CD4-positive, CD25-positive, alpha-beta regulatory T cell (primary cell): ENCODE measurements at regions not wholly inside any gene's neighbourhood (a gene's known extent, or its start where the extent isn't known, plus 50 kb on each side); places are given as distances from the start of the nearest gene placed in this dataset.
A peak's percentile ranks its signal among the peaks of the same experiment; 100 is the strongest.

ENCODE experiments used
- ATAC-seq, 2 donors: fragments of 150-1000 bp; cut with Tn5 transposase; one replicate each; pipeline ENCODE4 v1.10.0; 2021; ENCODE audit warnings: low read depth in 2 of 2, moderate number of reproducible peaks in 2 of 2, moderate library complexity in 1 of 2
- DNase-seq, 3 donors: peaks; one replicate each; pipeline versions ENCODE4 v3.0.0 to v3.0.0-alpha.2; 2012 to 2022; ENCODE audit warnings: mixed read lengths in 1 of 3
- H3K27ac ChIP-seq: one replicate; pipeline ENCODE4 v1.7.0; 2013; ENCODE audit warnings: mild to moderate bottlenecking, low read length; ENCODE audit not compliant: insufficient read depth, poor library complexity, severe bottlenecking
- H3K27me3 ChIP-seq: one replicate; pipeline ENCODE4 v1.7.0; 2013; ENCODE audit warnings: low read length; ENCODE audit not compliant: control insufficient read depth, insufficient read depth
- H3K36me3 ChIP-seq: one replicate; pipeline ENCODE4 v1.7.0; 2013; ENCODE audit warnings: mild to moderate bottlenecking, low read length, moderate library complexity; ENCODE audit not compliant: control insufficient read depth, insufficient read depth
- H3K4me1 ChIP-seq: 2 replicates; pipeline ENCODE4 v1.7.0; 2013; ENCODE audit warnings: mild to moderate bottlenecking, low read length; ENCODE audit not compliant: insufficient read depth, control insufficient read depth, poor library complexity, severe bottlenecking
- H3K4me3 ChIP-seq: one replicate; pipeline ENCODE4 v1.7.0; 2013; ENCODE audit warnings: low read depth, mild to moderate bottlenecking, low read length, moderate library complexity
- H3K9me3 ChIP-seq, 2 experiments: 1 replicate in 1 of 2; 2 replicates in 1 of 2; pipeline ENCODE4 v1.7.0; 2013; ENCODE audit warnings: low read length in 2 of 2, mild to moderate bottlenecking in 1 of 2, moderate library complexity in 1 of 2; ENCODE audit not compliant: control insufficient read depth in 2 of 2
- H3K27ac Mint-ChIP-seq, 3 donors: one replicate each; pipeline ENCODE4 v1.8.0; 2020 to 2022; ENCODE audit warnings: mild to moderate bottlenecking in 3 of 3, mixed read lengths in 3 of 3, moderate library complexity in 2 of 3
- H3K27me3 Mint-ChIP-seq: one replicate; pipeline ENCODE4 v1.8.0; 2022; ENCODE audit warnings: mild to moderate bottlenecking, mixed read lengths
- H3K36me3 Mint-ChIP-seq: one replicate; pipeline ENCODE4 v1.8.0; 2020; ENCODE audit warnings: mixed read lengths
- H3K4me1 Mint-ChIP-seq, 4 donors: one replicate each; pipeline ENCODE4 v1.8.0; 2020 to 2022; ENCODE audit warnings: mixed read lengths in 4 of 4, mild to moderate bottlenecking in 1 of 4
- H3K4me3 Mint-ChIP-seq, 4 donors: one replicate each; pipeline ENCODE4 v1.8.0; 2020 to 2022; ENCODE audit warnings: mild to moderate bottlenecking in 4 of 4, mixed read lengths in 4 of 4, moderate library complexity in 3 of 4
- H3K9me3 Mint-ChIP-seq, 7 donors: one replicate each; pipeline ENCODE4 v1.8.0; 2020 to 2022; ENCODE audit warnings: mixed read lengths in 7 of 7, mild to moderate bottlenecking in 3 of 7, moderate library complexity in 2 of 7

DNA sequence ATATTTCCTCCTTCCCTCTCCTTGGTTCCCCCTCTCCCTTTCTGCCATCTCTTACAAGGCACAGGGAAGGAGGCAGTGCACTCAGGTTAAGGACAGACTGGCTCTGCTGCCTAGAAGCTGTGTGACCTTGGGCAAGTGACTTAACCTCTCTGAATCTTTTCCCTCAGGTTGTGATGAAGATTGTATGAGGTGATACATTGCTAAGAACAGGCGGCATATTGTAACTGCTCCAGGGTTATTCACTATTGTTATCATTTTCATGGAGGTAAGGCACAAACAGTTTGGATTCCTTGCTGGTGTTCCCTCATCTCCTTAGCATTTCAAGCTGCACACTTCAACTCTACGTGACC, 126.6 kb upstream of the CXCR4 start:
- no peak for DNase-seq

DNA sequence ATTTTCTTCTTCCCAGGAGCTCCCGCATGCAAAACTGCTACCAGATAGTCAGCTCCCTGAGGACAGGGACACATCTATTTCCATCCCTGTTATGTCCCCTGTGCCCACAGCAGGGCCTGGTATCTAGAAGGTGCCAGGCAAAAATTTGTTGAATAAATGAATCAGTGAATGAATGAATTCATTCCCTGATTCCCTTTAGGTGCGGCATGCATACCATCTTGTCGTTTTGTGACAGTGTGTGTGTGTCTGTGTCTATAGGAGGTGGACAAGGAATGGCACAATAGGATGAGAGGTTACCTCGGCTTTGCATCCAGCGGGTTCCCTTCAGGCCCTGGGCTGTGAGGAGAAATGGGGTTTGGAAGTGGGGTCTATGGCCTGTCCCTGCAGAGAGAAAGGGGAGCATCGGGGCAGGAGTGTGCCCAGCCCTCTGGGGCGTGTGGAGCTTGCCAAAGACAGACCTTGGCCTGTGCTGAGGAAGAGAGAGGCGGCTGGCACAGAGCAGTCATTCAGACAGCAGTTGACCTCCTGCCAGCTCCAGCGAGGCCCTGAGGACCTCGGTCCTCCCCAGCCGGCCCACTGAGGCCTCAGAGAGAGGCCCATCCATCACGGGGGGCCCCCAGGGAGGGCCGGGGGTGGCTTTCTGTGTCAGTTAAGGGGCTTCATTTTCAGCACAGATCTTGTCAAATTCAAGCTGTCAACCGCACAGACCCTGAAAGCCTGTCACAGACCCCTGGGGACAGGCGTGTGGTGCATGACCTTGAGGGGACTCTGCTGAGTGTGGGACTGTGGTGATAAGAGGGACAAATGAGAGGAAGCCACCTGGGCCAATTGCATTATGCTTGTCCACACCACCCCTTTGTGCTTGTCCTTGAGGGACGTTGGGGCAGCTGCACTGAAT, 125.9 kb upstream of the CXCR4 start:
- H3K27ac Mint-ChIP-seq, result peak overlapping the region in 2 of 3 donors; percentile 51 to 81
- H3K4me1 Mint-ChIP-seq, result peaks cover 17 to 39% (median 28%) of the 10 kb centered on the region in 4 donors
- H3K36me3 Mint-ChIP-seq, result peaks cover 4% of the 10 kb centered on the region

More for the DNA sequence above, 126.6 kb upstream of the CXCR4 start:
- Histone ChIP-seq H3K27me3 (no peaks in the 10 kb centered on the region), H3K4me3 (no peak overlapping the region), H3K36me3 (no peaks in the 10 kb centered on the region), H3K27ac (no peak overlapping the region), H3K4me1 (peaks cover 10% of the 10 kb centered on the region), H3K9me3 (no peaks in the 10 kb centered on the region)
- Mint-ChIP-seq H3K27me3 (no peaks in the 10 kb centered on the region), H3K36me3 (peaks cover 1% of the 10 kb centered on the region), H3K4me1 (peaks cover 16 to 35% (median 25%) of the 10 kb centered on the region in 4 donors), H3K9me3 (no peaks in the 10 kb centered on the region), H3K4me3 (no peak overlapping the region), H3K27ac (peak overlapping the region in 2 of 3 donors; percentile 60 to 81)
- no peak for ATAC-seq

DNA sequence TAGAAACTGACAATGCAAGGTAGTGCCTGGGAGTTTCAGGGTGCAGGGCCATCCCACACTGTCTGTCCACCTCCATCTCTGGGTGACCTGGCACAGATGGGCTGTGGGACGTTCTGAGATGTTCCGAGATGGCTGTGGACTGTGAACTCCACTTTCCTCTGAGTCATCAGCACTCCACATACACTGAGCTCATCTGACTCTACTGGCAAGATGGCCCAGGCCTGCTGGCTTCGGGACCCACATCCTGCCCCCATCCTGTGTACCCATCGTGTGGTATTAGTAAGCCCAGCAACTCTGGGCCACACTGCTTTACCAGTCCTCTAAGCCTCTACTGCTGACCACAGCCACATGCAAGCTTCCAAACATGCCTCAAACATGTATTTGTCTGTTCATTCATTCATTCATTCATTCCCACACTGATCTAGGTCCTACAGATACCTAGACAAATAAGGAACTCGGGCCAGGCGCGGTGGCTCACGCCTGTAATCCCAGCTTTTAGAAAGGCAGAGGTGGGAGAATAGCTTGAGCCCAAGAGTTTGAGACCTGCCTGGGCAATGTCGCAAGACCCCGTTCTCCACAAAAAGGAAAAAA, 124.8 kb upstream of the CXCR4 start:
- DNase-seq (peak in 2 of 3 donors; percentile 24 to 82), ATAC-seq (peak; percentile 75 to 77)
- Histone ChIP-seq H3K9me3 (no peaks in the 10 kb centered on the region), H3K4me1 (peaks cover 27% of the 10 kb centered on the region), H3K36me3 (no peaks in the 10 kb centered on the region), H3K27ac (no peak overlapping the region), H3K27me3 (no peaks in the 10 kb centered on the region), H3K4me3 (no peak overlapping the region)
- Mint-ChIP-seq H3K4me3 (peak overlapping the region in 2 of 4 donors; percentile 11 to 43), H3K36me3 (peaks cover 4% of the 10 kb centered on the region), H3K27me3 (no peaks in the 10 kb centered on the region), H3K9me3 (no peaks in the 10 kb centered on the region), H3K4me1 (peaks cover 21 to 48% (median 37%) of the 10 kb centered on the region in 4 donors), H3K27ac (peak overlapping the region; percentile 57 to 92 (median 87))

More for the DNA sequence above, 125.9 kb upstream of the CXCR4 start:
- Histone ChIP-seq H3K4me3 (no peak overlapping the region), H3K36me3 (no peaks in the 10 kb centered on the region), H3K4me1 (peaks cover 16% of the 10 kb centered on the region), H3K27ac (no peak overlapping the region), H3K9me3 (no peaks in the 10 kb centered on the region), H3K27me3 (no peaks in the 10 kb centered on the region)
- Mint-ChIP-seq H3K9me3 (no peaks in the 10 kb centered on the region), H3K27me3 (no peaks in the 10 kb centered on the region), H3K4me3 (no peak overlapping the region)
- ATAC-seq (no peak), DNase-seq (no peak)

DNA sequence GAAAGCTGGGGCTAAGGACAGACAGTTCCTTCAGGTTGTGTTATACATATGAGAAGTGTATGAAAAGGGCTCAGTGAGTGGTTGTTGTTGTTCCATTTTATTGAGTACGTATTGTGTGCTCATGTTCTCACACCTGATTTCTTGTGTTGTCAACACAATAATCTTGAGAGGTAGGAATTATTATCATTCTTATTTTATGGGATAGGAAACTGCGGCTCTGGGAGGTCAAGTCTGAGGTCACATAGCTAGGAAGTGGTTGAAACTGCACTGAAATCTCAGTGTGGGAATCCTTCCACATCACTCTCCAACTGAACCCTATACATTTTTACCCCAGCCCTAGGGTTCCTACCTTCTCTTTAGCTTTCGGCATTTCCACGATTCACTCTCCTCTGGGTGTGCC, 124.2 kb upstream of the CXCR4 start:
- H3K9me3 ChIP-seq, result no peaks in the 10 kb centered on the region
- peaks cover 21 to 51% (median 40%) of the 10 kb centered on the region in 4 donors for H3K4me1 Mint-ChIP-seq
- ATAC-seq (no peak), DNase-seq (no peak)
- no peaks in the 10 kb centered on the region for H3K27me3 Mint-ChIP-seq
- no peaks in the 10 kb centered on the region for H3K27me3 ChIP-seq
- peaks cover 28% of the 10 kb centered on the region for H3K4me1 ChIP-seq
- no peak overlapping the region for H3K27ac ChIP-seq
- H3K4me3 Mint-ChIP-seq, result peak overlapping the region in 1 of 4 donors; percentile 43
- peak overlapping the region; percentile 57 to 92 (median 87) for H3K27ac Mint-ChIP-seq
- peaks cover 4% of the 10 kb centered on the region for H3K36me3 Mint-ChIP-seq
- H3K9me3 Mint-ChIP-seq, result no peaks in the 10 kb centered on the region
- H3K4me3 ChIP-seq, result no peak overlapping the region
- no peaks in the 10 kb centered on the region for H3K36me3 ChIP-seq

DNA sequence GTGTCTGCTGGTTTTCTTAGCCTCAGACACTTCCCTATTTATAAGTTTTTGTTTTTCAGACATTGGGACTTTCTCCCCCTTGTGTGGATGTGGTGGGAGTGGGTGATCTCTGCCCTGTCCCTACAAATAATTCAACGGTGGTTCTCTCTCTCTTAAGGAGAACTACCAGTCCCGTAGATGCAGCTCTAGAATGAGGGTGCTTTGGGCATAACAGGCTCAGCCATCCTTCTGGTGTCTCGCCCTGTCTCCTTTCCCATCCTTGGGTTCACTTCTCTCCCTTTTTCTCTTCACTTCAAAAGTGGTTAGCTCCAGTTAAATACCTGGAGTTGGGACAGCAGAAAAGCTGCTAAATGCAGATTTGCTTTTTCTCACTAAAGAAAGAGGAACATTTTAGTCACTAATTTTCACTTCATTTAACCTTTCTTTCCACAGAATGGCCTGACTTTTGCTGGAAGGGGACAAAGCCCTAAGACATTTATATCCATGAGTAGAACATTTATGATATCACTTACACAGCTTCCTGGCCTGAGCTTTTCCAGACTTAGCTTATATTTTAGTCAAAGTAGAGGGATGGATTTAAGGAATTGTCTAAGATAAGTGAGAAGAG, 121.2 kb upstream of the CXCR4 start:
- peaks cover 21 to 56% (median 44%) of the 10 kb centered on the region in 4 donors for H3K4me1 Mint-ChIP-seq
- H3K4me3 Mint-ChIP-seq, result peak overlapping the region; percentile 4 to 69 (median 30)
- DNase-seq, result no peak
- Histone ChIP-seq H3K27ac (peak overlapping the region; percentile 50), H3K4me3 (peak overlapping the region; percentile 63), H3K36me3 (no peaks in the 10 kb centered on the region), H3K9me3 (no peaks in the 10 kb centered on the region), H3K27me3 (no peaks in the 10 kb centered on the region), H3K4me1 (peaks cover 28% of the 10 kb centered on the region)
- H3K27me3 Mint-ChIP-seq, result no peaks in the 10 kb centered on the region
- ATAC-seq, result no peak
- H3K27ac Mint-ChIP-seq, result peak overlapping the region; percentile 78 to 88 (median 87)
- H3K36me3 Mint-ChIP-seq, result peaks cover 4% of the 10 kb centered on the region
- no peaks in the 10 kb centered on the region for H3K9me3 Mint-ChIP-seq

DNA sequence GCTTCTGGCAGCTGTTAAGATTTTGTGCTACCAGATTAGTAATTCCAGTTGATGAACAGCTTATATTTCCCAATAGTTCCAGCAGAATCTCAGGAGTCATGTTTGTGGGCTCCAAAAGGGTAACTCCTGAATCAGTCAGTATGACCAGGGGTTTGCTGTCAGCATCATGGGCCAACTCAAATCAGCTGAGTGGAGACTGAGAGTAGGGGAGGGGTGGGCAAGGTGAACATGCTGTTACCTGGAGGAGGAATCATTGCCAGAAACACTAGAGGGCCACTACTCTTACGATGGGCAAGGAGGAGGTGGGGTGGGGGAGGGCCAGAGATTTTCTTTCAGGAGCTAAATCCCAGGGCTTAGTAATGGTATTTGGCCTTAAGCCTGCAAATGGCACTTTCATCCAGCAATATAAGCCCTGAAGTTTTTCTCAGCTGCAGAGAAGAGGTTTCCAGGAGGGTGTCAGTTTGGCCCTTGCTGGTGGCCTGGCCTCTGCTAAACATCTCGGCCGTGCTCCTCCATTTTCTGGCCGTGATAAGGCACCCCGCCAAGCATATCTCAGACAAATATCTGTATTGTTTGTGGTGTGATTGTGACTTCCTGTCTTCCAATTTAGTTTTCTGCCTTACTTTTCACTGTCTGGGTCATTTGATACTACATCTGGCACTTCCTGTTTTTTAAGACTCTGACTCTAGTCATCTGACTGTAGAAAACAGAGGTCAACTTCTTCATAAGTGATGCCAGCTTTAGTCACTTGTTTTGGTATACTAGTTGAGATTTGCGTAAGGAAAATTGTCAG, 120.5 kb upstream of the CXCR4 start:
- Histone ChIP-seq H3K36me3 (no peaks in the 10 kb centered on the region), H3K4me1 (peaks cover 28% of the 10 kb centered on the region), H3K4me3 (peak overlapping the region; percentile 63), H3K9me3 (no peaks in the 10 kb centered on the region), H3K27me3 (no peaks in the 10 kb centered on the region), H3K27ac (no peak overlapping the region)
- Mint-ChIP-seq H3K36me3 (peaks cover 4% of the 10 kb centered on the region), H3K27ac (peak overlapping the region; percentile 78 to 88 (median 87)), H3K9me3 (no peaks in the 10 kb centered on the region), H3K4me3 (peak overlapping the region; percentile 10 to 69 (median 39)), H3K4me1 (peaks cover 21 to 56% (median 44%) of the 10 kb centered on the region in 4 donors), H3K27me3 (no peaks in the 10 kb centered on the region)
- peak; percentile 72 to 74 for ATAC-seq
- DNase-seq, result peak; percentile 16 to 84 (median 62)

DNA sequence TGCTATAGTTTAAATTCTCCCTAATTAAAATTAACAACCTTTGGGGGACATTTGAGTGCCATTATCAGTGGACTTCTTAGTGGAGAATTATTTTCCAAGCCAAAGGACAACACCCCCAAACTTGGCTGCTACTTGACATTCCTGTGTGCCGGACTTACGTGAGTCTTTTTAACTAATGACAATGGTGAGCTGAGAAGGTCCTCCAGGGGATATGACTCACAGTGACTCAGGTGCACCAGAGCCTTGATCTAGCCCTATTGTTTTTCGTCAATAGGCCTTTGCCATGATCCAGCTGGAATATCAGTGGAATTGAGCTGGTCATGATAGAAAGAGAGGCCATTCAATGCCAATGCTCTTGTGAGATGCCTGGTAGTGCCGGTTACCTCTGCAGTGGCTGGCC, 118.1 kb upstream of the CXCR4 start:
- Histone ChIP-seq H3K27ac (no peak overlapping the region), H3K9me3 (no peaks in the 10 kb centered on the region), H3K36me3 (no peaks in the 10 kb centered on the region), H3K27me3 (no peaks in the 10 kb centered on the region), H3K4me1 (peaks cover 19% of the 10 kb centered on the region), H3K4me3 (no peak overlapping the region)
- no peaks in the 10 kb centered on the region for H3K9me3 Mint-ChIP-seq
- ATAC-seq (no peak), DNase-seq (no peak)
- H3K4me1 Mint-ChIP-seq, result peaks cover 5 to 38% (median 27%) of the 10 kb centered on the region in 4 donors
- no peak overlapping the region for H3K27ac Mint-ChIP-seq
- H3K4me3 Mint-ChIP-seq, result no peak overlapping the region
- no peaks in the 10 kb centered on the region for H3K27me3 Mint-ChIP-seq
- H3K36me3 Mint-ChIP-seq, result peaks cover 4% of the 10 kb centered on the region
